GM21825 (cell line): ENCODE measurements at regions not wholly inside any gene's neighbourhood (a gene's known extent, or its start where the extent isn't known, plus 50 kb on each side); places are given as distances from the start of the nearest gene placed in this dataset.
"Not testable (repeated sequence)": the region's sequence is repeated elsewhere in the genome, so short reads cannot be mapped to it uniquely, and the experiment has no call there.

ENCODE experiments used
- ATAC-seq: cut with Tn5 transposase; IDR thresholded peaks from one replicate; pipeline ENCODE4 v1.9.1; 2021; ENCODE audit warnings: mild to moderate bottlenecking, moderate library complexity; ENCODE audit not compliant: unreplicated experiment

- not testable (repeated sequence) for ATAC-seq
Observed at GRCh38 chr1:105470541-105470940, 1585.9 kb upstream of the PRMT6 start.

- no peak for ATAC-seq
Observed at GRCh38 chr1:105483436-105483835, 1573.0 kb upstream of the PRMT6 start.

- ATAC-seq, result no peak
Observed at GRCh38 chr1:105485207-105485606, 1571.3 kb upstream of the PRMT6 start.

GRCh38 chr1:105492921-105493320 lies 1563.6 kb upstream of the PRMT6 start:
- no peak for ATAC-seq

- ATAC-seq, result no peak
Observed at GRCh38 chr1:105516068-105516467, 1540.4 kb upstream of the PRMT6 start.

GRCh38 chr1:105533996-105534395 lies 1522.5 kb upstream of the PRMT6 start:
- no peak for ATAC-seq

- ATAC-seq, result no peak
Observed at GRCh38 chr1:105544475-105544874, 1512.0 kb upstream of the PRMT6 start.

GRCh38 chr1:105556266-105556665 lies 1500.2 kb upstream of the PRMT6 start:
- no peak for ATAC-seq

GRCh38 chr1:105558023-105558422 lies 1498.5 kb upstream of the PRMT6 start:
- no peak for ATAC-seq

GRCh38 chr1:105565006-105565405 lies 1491.5 kb upstream of the PRMT6 start:
- no peak for ATAC-seq

GRCh38 chr1:105585791-105586190 lies 1470.7 kb upstream of the PRMT6 start:
- ATAC-seq, result no peak

GRCh38 chr1:105591681-105592080 lies 1464.8 kb upstream of the PRMT6 start:
- ATAC-seq, result no peak

GRCh38 chr1:105608713-105609112 lies 1447.8 kb upstream of the PRMT6 start:
- no peak for ATAC-seq

GRCh38 chr1:105626276-105626987 lies 1430.0 kb upstream of the PRMT6 start:
- ATAC-seq, result no peak

- ATAC-seq, result not testable (repeated sequence)
Observed at GRCh38 chr1:105631153-105631744, 1425.2 kb upstream of the PRMT6 start.

GRCh38 chr1:105632342-105633196 lies 1423.9 kb upstream of the PRMT6 start:
- ATAC-seq, result no peak

GRCh38 chr1:105636052-105636451 lies 1420.4 kb upstream of the PRMT6 start:
- no peak for ATAC-seq

- no peak for ATAC-seq
Observed at GRCh38 chr1:105641407-105641806, 1415.1 kb upstream of the PRMT6 start.

- no peak for ATAC-seq
Observed at GRCh38 chr1:105652109-105652508, 1404.4 kb upstream of the PRMT6 start.

- ATAC-seq, result no peak
Observed at GRCh38 chr1:105655032-105655431, 1401.4 kb upstream of the PRMT6 start.

GRCh38 chr1:105664495-105664894 lies 1392.0 kb upstream of the PRMT6 start:
- ATAC-seq, result no peak

GRCh38 chr1:105678334-105678733 lies 1378.1 kb upstream of the PRMT6 start:
- no peak for ATAC-seq
